HCT116 (cell line): ENCODE measurements at regions not wholly inside any gene's neighbourhood (a gene's known extent, or its start where the extent isn't known, plus 50 kb on each side); places are given as distances from the start of the nearest gene placed in this dataset.

ENCODE experiments used
- FOSL1 ChIP-seq: IDR thresholded peaks from 2 replicates; pipeline ENCODE4 v1.6.1; 2012; ENCODE audit warnings: low read depth
- POLR2A ChIP-seq: IDR thresholded peaks from 2 replicates; pipeline ENCODE4 v1.7.0; 2011; ENCODE audit warnings: borderline replicate concordance; ENCODE audit not compliant: insufficient read depth, insufficient read length; ENCODE audit errors: extremely low read depth
- SIN3A ChIP-seq: IDR thresholded peaks from 2 replicates; pipeline ENCODE4 v1.6.1; 2012; ENCODE audit warnings: low read depth
- ZFX ChIP-seq: fragments of 450-650 bp; IDR thresholded peaks from 2 replicates; pipeline ENCODE4 v1.6.1; 2017
- TF ChIP-seq, protein P1 (sequence below): IDR thresholded peaks from 2 replicates; pipeline ENCODE4 v1.6.1; 2012; ENCODE audit warnings: low read depth
- TF ChIP-seq, protein P2 (sequence below), 3 experiments: fragments of 200-600 bp in 1 of 3; sonication (generic) in 1 of 3; IDR thresholded peaks in 2 of 3; conservative IDR thresholded peaks in 1 of 3; 2 replicates each; pipeline ENCODE4 v1.5.1; 2012 to 2017; ENCODE audit warnings: low read depth in 2 of 3, low read length in 2 of 3, antibody characterized with exemption in 1 of 3, borderline replicate concordance in 1 of 3, control low read depth in 1 of 3, mild to moderate bottlenecking in 1 of 3, mixed read lengths in 1 of 3, mixed run types in 1 of 3, moderate library complexity in 1 of 3; ENCODE audit not compliant: insufficient read depth in 1 of 3

- TF ChIP-seq, protein P1, sequence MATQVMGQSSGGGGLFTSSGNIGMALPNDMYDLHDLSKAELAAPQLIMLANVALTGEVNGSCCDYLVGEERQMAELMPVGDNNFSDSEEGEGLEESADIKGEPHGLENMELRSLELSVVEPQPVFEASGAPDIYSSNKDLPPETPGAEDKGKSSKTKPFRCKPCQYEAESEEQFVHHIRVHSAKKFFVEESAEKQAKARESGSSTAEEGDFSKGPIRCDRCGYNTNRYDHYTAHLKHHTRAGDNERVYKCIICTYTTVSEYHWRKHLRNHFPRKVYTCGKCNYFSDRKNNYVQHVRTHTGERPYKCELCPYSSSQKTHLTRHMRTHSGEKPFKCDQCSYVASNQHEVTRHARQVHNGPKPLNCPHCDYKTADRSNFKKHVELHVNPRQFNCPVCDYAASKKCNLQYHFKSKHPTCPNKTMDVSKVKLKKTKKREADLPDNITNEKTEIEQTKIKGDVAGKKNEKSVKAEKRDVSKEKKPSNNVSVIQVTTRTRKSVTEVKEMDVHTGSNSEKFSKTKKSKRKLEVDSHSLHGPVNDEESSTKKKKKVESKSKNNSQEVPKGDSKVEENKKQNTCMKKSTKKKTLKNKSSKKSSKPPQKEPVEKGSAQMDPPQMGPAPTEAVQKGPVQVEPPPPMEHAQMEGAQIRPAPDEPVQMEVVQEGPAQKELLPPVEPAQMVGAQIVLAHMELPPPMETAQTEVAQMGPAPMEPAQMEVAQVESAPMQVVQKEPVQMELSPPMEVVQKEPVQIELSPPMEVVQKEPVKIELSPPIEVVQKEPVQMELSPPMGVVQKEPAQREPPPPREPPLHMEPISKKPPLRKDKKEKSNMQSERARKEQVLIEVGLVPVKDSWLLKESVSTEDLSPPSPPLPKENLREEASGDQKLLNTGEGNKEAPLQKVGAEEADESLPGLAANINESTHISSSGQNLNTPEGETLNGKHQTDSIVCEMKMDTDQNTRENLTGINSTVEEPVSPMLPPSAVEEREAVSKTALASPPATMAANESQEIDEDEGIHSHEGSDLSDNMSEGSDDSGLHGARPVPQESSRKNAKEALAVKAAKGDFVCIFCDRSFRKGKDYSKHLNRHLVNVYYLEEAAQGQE = no peak
- TF ChIP-seq, protein P2, sequence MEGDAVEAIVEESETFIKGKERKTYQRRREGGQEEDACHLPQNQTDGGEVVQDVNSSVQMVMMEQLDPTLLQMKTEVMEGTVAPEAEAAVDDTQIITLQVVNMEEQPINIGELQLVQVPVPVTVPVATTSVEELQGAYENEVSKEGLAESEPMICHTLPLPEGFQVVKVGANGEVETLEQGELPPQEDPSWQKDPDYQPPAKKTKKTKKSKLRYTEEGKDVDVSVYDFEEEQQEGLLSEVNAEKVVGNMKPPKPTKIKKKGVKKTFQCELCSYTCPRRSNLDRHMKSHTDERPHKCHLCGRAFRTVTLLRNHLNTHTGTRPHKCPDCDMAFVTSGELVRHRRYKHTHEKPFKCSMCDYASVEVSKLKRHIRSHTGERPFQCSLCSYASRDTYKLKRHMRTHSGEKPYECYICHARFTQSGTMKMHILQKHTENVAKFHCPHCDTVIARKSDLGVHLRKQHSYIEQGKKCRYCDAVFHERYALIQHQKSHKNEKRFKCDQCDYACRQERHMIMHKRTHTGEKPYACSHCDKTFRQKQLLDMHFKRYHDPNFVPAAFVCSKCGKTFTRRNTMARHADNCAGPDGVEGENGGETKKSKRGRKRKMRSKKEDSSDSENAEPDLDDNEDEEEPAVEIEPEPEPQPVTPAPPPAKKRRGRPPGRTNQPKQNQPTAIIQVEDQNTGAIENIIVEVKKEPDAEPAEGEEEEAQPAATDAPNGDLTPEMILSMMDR (IDR thresholded peaks at IDR 0.05 in 2 of 3, conservative IDR thresholded peaks at IDR 0.05 in 1 of 3; ENCODE audit: borderline replicate concordance in 1 of 3, insufficient read depth in 1 of 3, low read depth in 2 of 3, low read length in 2 of 3) = no peak
- no peak for TF ChIP-seq FOSL1
- no peak for TF ChIP-seq SIN3A
- TF ChIP-seq POLR2A = no peak
- no peak for TF ChIP-seq ZFX
Observed at GRCh38 chr3:1960506-1960905, 138.2 kb upstream of the CNTN4 start.
